HepG2 (cell line): ENCODE measurements at regions not wholly inside any gene's neighbourhood (a gene's known extent, or its start where the extent isn't known, plus 50 kb on each side); places are given as distances from the start of the nearest gene placed in this dataset.

ENCODE experiments used
- ATAC-seq: fragments of 200-7000 bp; cut with Tn5 transposase; 3 replicates; pipeline ENCODE4 v1.9.1; 2020; ENCODE audit warnings: mild to moderate bottlenecking, moderate library complexity
- BruUV-seq: library from RNA; stranded (reverse); fragments of 400-500 nt; replicated peaks from 2 replicates; lab custom pipeline; 2021; lab: Mats Ljungman, UMichigan
- CTCF ChIA-PET: fragments of 300-600 bp; formaldehyde crosslinking; extraction: SDS; loops from one replicate; lab custom pipeline; 2021; ENCODE audit warnings: low total read pairs, inconsistent platforms, low intra/inter-chr PET ratio; lab: Yijun Ruan, JAX
- POLR2A ChIA-PET: fragments of 350-600 bp; sonication (Branson Sonifier 250); formaldehyde crosslinking; loops from one replicate; lab custom pipeline; 2020; ENCODE audit warnings: antibody characterized with exemption, inconsistent platforms; lab: Yijun Ruan, JAX
- DNase-seq: peaks from one replicate; pipeline ENCODE4 v3.0.0-alpha.2; 2015; ENCODE audit warnings: low spot score
- FAIRE-seq: peaks from 3 replicates; lab custom pipeline; 2011; peaks lifted over from hg19 to GRCh38; lab: Jason Lieb, UNC
- H2AFZ ChIP-seq: one replicate; pipeline ENCODE4 v1.6.1; 2011; ENCODE audit warnings: low read length, inconsistent platforms
- H3K27ac ChIP-seq: fragments of 300-600 bp; 3 replicates; pipeline ENCODE4 v1.8.0; 2011; ENCODE audit warnings: mixed run types, mild to moderate bottlenecking, mixed read lengths, low read length, inconsistent platforms; ENCODE audit not compliant: insufficient read depth; ENCODE audit errors: extremely low read length
- H3K27me3 ChIP-seq, 2 experiments: fragments of 200-600 bp in 1 of 2; 2 replicates in 1 of 2; 3 replicates in 1 of 2; pipeline versions ENCODE4 v1.6.0 to v1.8.0; 2011; ENCODE audit warnings: low read length in 2 of 2, mild to moderate bottlenecking in 2 of 2, moderate library complexity in 2 of 2, inconsistent platforms in 1 of 2; ENCODE audit not compliant: insufficient read depth in 2 of 2, control insufficient read depth in 1 of 2
- H3K36me3 ChIP-seq, 2 experiments: fragments of 200-600 bp in 1 of 2; replicated peaks in 1 of 2; 2 replicates in 1 of 2; 3 replicates in 1 of 2; pipeline versions ENCODE4 v1.5.1 to v1.8.0; 2011; ENCODE audit warnings: low read length in 2 of 2, inconsistent platforms in 1 of 2; ENCODE audit not compliant: insufficient read depth in 2 of 2, control insufficient read depth in 1 of 2
- H3K4me1 ChIP-seq: 2 replicates; pipeline ENCODE4 v1.5.1; 2012; ENCODE audit warnings: low read length, inconsistent platforms; ENCODE audit not compliant: insufficient read depth
- H3K4me2 ChIP-seq: 2 replicates; pipeline ENCODE4 v1.6.0; 2011; ENCODE audit warnings: low read depth, low read length, inconsistent platforms
- H3K4me3 ChIP-seq, 3 experiments: fragments of 200-600 bp in 1 of 3; sonication (generic), shearing (Covaris generic) in 1 of 3; replicated peaks in 1 of 3; 2 replicates each; pipeline ENCODE4 v1.5.1; 2011 to 2016; ENCODE audit warnings: low read length in 3 of 3, inconsistent platforms in 2 of 3, low read depth in 2 of 3, mild to moderate bottlenecking in 2 of 3, control low read depth in 1 of 3, mixed read lengths in 1 of 3; ENCODE audit not compliant: insufficient read depth in 1 of 3
- H3K79me2 ChIP-seq: one replicate; pipeline ENCODE4 v1.6.1; 2011; ENCODE audit warnings: low read length, inconsistent platforms; ENCODE audit not compliant: insufficient read depth
- H3K9ac ChIP-seq: 2 replicates; pipeline ENCODE4 v1.6.0; 2011; ENCODE audit warnings: mild to moderate bottlenecking, low read depth, low read length, inconsistent platforms; ENCODE audit not compliant: insufficient read depth
- H3K9me3 ChIP-seq: 2 replicates; pipeline ENCODE4 v1.5.1; 2012; ENCODE audit warnings: mild to moderate bottlenecking, low read length
- H4K20me1 ChIP-seq: 2 replicates; pipeline ENCODE4 v1.6.0; 2011; ENCODE audit warnings: inconsistent platforms, mild to moderate bottlenecking, low read length, moderate library complexity; ENCODE audit not compliant: insufficient read depth
- ESRRA ChIP-seq: sonication (generic); formaldehyde crosslinking; IDR thresholded peaks from 2 replicates; pipeline ENCODE4 v1.5.1; 2020; ENCODE audit warnings: mild to moderate bottlenecking, low read depth, missing genetic modification reagents
- HIVEP1 ChIP-seq: sonication (generic); formaldehyde crosslinking; IDR thresholded peaks from 2 replicates; pipeline ENCODE4 v1.4.0; 2020; ENCODE audit warnings: mild to moderate bottlenecking, missing genetic modification reagents
- KLF9 ChIP-seq: IDR thresholded peaks from 2 replicates; pipeline ENCODE4 v1.6.1; 2016; ENCODE audit warnings: low read depth
- MIER2 ChIP-seq: IDR thresholded peaks from 2 replicates; pipeline ENCODE4 v1.6.1; 2016; ENCODE audit warnings: missing biosample characterization, missing genetic modification reagents
- ONECUT2 ChIP-seq: sonication (generic); formaldehyde crosslinking; IDR thresholded peaks from 2 replicates; pipeline ENCODE4 v1.4.0; 2020; ENCODE audit warnings: missing genetic modification reagents
- PHB2 ChIP-seq: fragments of 450-650 bp; IDR thresholded peaks from 2 replicates; pipeline ENCODE4 v1.6.1; 2018; ENCODE audit not compliant: partially characterized antibody
- RAD21 ChIP-seq: fragments of 450-650 bp; formaldehyde crosslinking; IDR thresholded peaks from 2 replicates; pipeline ENCODE4 v1.5.0; 2020; ENCODE audit warnings: mild to moderate bottlenecking
- SALL1 ChIP-seq: sonication (generic); formaldehyde crosslinking; IDR thresholded peaks from 2 replicates; pipeline ENCODE4 v1.8.0; 2022; ENCODE audit warnings: mild to moderate bottlenecking, missing genetic modification reagents
- SMARCE1 ChIP-seq: fragments of 450-650 bp; IDR thresholded peaks from 2 replicates; pipeline ENCODE4 v1.6.1; 2017; ENCODE audit warnings: borderline replicate concordance
- TEAD2 ChIP-seq: sonication (generic); formaldehyde crosslinking; IDR thresholded peaks from 2 replicates; pipeline ENCODE4 v1.9.0; 2021; ENCODE audit warnings: missing genetic modification reagents
- ZBTB1 ChIP-seq: sonication (generic); formaldehyde crosslinking; IDR thresholded peaks from 2 replicates; pipeline ENCODE4 v1.4.0; 2020; ENCODE audit warnings: missing genetic modification reagents, borderline replicate concordance
- ZMYM4 ChIP-seq: sonication (generic); formaldehyde crosslinking; IDR thresholded peaks from 2 replicates; pipeline ENCODE4 v1.8.1; 2023; ENCODE audit warnings: mild to moderate bottlenecking, missing genetic modification reagents
- ZNF124 ChIP-seq: sonication (generic); formaldehyde crosslinking; IDR thresholded peaks from 2 replicates; pipeline ENCODE4 v1.4.0; 2020; ENCODE audit warnings: missing genetic modification reagents
- ZNF614 ChIP-seq: IDR thresholded peaks from 2 replicates; pipeline ENCODE4 v1.6.1; 2018; ENCODE audit warnings: missing biosample characterization, missing genetic modification reagents, inconsistent platforms, borderline replicate concordance
- ZZZ3 ChIP-seq: sonication (generic); formaldehyde crosslinking; IDR thresholded peaks from 2 replicates; pipeline ENCODE4 v1.4.0; 2020; ENCODE audit warnings: missing genetic modification reagents, mild to moderate bottlenecking, borderline replicate concordance
- WGBS: methylation state at CpG from one replicate; pipeline ENCODE4 v1.1.6; 2017; ENCODE audit warnings: low lambda C conversion rate; 5-methylcytosine and 5-hydroxymethylcytosine counted together
- in situ Hi-C: cut with HindIII; loops from 2 replicates; pipeline ENCODE4 v1.10.0; 2017; ENCODE audit warnings: low pct_unique_long_range_greater_than_20kb; ENCODE audit not compliant: extremely low pct_ligation_motif_present
- intact Hi-C: fragments of 100-400 bp; cut with micrococcal nuclease; formaldehyde crosslinking; loops from one replicate; pipeline ENCODE4 v1.10.0; 2022; ENCODE audit not compliant: unreplicated experiment
- TF ChIP-seq, protein P1 (sequence below): sonication (generic); formaldehyde crosslinking; IDR thresholded peaks from 2 replicates; pipeline ENCODE4 v1.8.1; 2023; ENCODE audit warnings: mild to moderate bottlenecking, inconsistent platforms, moderate library complexity, missing genetic modification reagents, borderline replicate concordance
- TF ChIP-seq, protein P2 (sequence below): sonication (generic); formaldehyde crosslinking; IDR thresholded peaks from 2 replicates; pipeline ENCODE4 v1.5.0; 2020; ENCODE audit warnings: missing genetic modification reagents
- TF ChIP-seq, protein P3 (sequence below): sonication (generic); formaldehyde crosslinking; IDR thresholded peaks from 2 replicates; pipeline ENCODE4 v1.4.0; 2020; ENCODE audit warnings: missing genetic modification reagents
- TF ChIP-seq, protein P4 (sequence below): sonication (generic); formaldehyde crosslinking; IDR thresholded peaks from 2 replicates; pipeline ENCODE4 v1.4.0; 2020; ENCODE audit warnings: mild to moderate bottlenecking, low read depth, missing genetic modification reagents

DNA sequence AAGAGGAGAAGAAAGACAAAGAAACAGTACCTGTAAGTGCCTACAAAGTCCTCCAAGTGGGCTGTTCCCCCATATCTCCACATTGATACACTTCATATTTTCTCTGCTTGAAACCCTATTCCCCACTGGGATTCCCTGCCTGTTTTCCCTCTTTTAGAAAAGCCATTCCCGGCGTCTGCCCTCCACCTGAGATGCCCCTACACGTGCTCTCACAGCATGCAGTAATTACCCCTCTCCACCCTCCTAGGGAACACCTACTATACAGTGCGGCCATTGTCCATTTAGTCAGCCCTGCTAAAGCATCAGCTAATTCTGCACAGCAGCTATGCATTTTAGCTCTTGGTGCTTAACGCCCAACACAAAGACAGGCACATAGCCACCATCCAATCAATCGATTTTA, 135.7 kb upstream of the TIAM1 start (continued):
- TF ChIP-seq, protein P1, sequence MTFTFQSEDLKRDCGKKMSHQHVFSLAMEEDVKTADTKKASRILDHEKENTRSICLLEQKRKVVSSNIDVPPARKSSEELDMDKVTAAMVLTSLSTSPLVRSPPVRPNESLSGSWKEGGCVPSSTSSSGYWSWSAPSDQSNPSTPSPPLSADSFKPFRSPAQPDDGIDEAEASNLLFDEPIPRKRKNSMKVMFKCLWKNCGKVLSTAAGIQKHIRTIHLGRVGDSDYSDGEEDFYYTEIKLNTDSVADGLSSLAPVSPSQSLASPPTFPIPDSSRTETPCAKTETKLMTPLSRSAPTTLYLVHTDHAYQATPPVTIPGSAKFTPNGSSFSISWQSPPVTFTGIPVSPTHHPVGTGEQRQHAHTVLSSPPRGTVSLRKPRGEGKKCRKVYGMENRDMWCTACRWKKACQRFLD (CRISPR knock-in tag): no peak
- TF ChIP-seq RAD21 (CRISPR knock-in tag) (no peak), ZMYM4 (CRISPR knock-in tag) (no peak), ZNF614 (CRISPR knock-in tag) (no peak)

DNA sequence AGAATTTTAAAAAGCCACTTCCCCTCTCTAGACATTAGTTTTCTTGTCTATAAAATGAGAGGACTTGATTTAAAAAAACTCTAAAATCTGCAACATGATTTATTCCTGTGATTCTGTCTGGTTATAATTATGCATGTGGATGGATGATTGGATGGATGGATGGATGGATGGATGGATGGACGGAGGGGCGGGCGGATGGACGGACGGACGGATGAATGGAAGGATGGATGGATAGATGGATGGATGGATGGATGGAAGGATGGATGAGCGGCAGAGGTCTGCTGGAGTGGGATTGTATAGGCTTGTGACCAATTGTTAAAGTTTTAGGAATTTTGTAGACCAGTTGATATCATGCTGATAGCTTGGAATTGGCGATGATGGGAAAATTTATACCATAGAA, 135.2 kb upstream of the TIAM1 start:
- Histone ChIP-seq H3K9ac (no peak overlapping the region), H3K27ac (no peak overlapping the region), H3K27me3 (no peaks in the 10 kb centered on the region), H4K20me1 (no peaks in the 10 kb centered on the region), H3K79me2 (no peaks in the 10 kb centered on the region), H3K4me3 (no peak overlapping the region), H3K4me2 (no peak overlapping the region), H3K36me3 (no peaks in the 10 kb centered on the region; a peak in 1 of 5 replicates), H3K4me1 (no peaks in the 10 kb centered on the region), H3K9me3 (peaks cover 40% of the 10 kb centered on the region), H2AFZ (no peak overlapping the region)
- FAIRE-seq (no peak), DNase-seq (no peak), ATAC-seq (no peak)
- ChIA-PET CTCF (no interaction called here), POLR2A (no interaction called here)
- WGBS: 79% methylated on average over 8 of the region's 8 CpGs
- in situ Hi-C loops (no loop called here), intact Hi-C loops (no loop called here)
- no TSS peak for BruUV-seq
- no peak for TF ChIP-seq ZBTB1 (CRISPR knock-in tag)
- TF ChIP-seq PHB2: no peak
- TF ChIP-seq HIVEP1 (CRISPR knock-in tag): no peak
- TF ChIP-seq ESRRA (CRISPR knock-in tag): no peak
- TF ChIP-seq SALL1: no peak
- no peak for TF ChIP-seq SMARCE1
- no peak for TF ChIP-seq KLF9
- TF ChIP-seq, protein P2, sequence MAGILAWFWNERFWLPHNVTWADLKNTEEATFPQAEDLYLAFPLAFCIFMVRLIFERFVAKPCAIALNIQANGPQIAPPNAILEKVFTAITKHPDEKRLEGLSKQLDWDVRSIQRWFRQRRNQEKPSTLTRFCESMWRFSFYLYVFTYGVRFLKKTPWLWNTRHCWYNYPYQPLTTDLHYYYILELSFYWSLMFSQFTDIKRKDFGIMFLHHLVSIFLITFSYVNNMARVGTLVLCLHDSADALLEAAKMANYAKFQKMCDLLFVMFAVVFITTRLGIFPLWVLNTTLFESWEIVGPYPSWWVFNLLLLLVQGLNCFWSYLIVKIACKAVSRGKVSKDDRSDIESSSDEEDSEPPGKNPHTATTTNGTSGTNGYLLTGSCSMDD (CRISPR knock-in tag): no peak
- TF ChIP-seq MIER2 (CRISPR knock-in tag): no peak
- TF ChIP-seq TEAD2 (CRISPR knock-in tag): no peak
- TF ChIP-seq, protein P3, sequence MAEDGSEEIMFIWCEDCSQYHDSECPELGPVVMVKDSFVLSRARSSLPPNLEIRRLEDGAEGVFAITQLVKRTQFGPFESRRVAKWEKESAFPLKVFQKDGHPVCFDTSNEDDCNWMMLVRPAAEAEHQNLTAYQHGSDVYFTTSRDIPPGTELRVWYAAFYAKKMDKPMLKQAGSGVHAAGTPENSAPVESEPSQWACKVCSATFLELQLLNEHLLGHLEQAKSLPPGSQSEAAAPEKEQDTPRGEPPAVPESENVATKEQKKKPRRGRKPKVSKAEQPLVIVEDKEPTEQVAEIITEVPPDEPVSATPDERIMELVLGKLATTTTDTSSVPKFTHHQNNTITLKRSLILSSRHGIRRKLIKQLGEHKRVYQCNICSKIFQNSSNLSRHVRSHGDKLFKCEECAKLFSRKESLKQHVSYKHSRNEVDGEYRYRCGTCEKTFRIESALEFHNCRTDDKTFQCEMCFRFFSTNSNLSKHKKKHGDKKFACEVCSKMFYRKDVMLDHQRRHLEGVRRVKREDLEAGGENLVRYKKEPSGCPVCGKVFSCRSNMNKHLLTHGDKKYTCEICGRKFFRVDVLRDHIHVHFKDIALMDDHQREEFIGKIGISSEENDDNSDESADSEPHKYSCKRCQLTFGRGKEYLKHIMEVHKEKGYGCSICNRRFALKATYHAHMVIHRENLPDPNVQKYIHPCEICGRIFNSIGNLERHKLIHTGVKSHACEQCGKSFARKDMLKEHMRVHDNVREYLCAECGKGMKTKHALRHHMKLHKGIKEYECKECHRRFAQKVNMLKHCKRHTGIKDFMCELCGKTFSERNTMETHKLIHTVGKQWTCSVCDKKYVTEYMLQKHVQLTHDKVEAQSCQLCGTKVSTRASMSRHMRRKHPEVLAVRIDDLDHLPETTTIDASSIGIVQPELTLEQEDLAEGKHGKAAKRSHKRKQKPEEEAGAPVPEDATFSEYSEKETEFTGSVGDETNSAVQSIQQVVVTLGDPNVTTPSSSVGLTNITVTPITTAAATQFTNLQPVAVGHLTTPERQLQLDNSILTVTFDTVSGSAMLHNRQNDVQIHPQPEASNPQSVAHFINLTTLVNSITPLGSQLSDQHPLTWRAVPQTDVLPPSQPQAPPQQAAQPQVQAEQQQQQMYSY (CRISPR knock-in tag): no peak
- no peak for TF ChIP-seq ZNF124 (CRISPR knock-in tag)
- TF ChIP-seq ONECUT2 (CRISPR knock-in tag): no peak
- no peak for TF ChIP-seq ZZZ3 (CRISPR knock-in tag)
- TF ChIP-seq, protein P4, sequence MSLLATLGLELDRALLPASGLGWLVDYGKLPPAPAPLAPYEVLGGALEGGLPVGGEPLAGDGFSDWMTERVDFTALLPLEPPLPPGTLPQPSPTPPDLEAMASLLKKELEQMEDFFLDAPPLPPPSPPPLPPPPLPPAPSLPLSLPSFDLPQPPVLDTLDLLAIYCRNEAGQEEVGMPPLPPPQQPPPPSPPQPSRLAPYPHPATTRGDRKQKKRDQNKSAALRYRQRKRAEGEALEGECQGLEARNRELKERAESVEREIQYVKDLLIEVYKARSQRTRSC (CRISPR knock-in tag): no peak
